ENCODE measurements at regions not wholly inside any gene's neighbourhood (a gene's known extent, or its start where the extent isn't known, plus 50 kb on each side); places are given as distances from the start of the nearest gene placed in this dataset.

GRCh38 chr4:30416547-30416946 is 303.6 kb upstream of the PCDH7 start:
- no peak for TF ChIP-seq CTCF (IDR thresholded peaks at IDR 0.05)
- Mint-ChIP-seq H3K27me3 (no peaks in the 10 kb centered on the region), H3K9me3 (peaks cover 42% of the 10 kb centered on the region), H3K4me3 (no peak overlapping the region), H3K4me1 (ENCODE audit: low read depth) (no peaks in the 10 kb centered on the region), H3K36me3 (ENCODE audit: low read depth) (no peaks in the 10 kb centered on the region), H3K27ac (no peak overlapping the region)
- intact Hi-C loops (cut with micrococcal nuclease) = no loop called here
- CTCF ChIA-PET = no interaction called here
- ATAC-seq = no peak
- POLR2A ChIA-PET = no interaction called here
- DNase-seq = no peak

GRCh38 chr4:30427932-30428331 is 292.2 kb upstream of the PCDH7 start:
- Mint-ChIP-seq H3K27ac (no peak overlapping the region), H3K4me3 (no peak overlapping the region), H3K9me3 (peaks cover 16% of the 10 kb centered on the region), H3K36me3 (ENCODE audit: low read depth) (no peaks in the 10 kb centered on the region), H3K27me3 (no peaks in the 10 kb centered on the region), H3K4me1 (ENCODE audit: low read depth) (no peaks in the 10 kb centered on the region)
- intact Hi-C loops (cut with micrococcal nuclease) = no loop called here
- ATAC-seq (no peak), DNase-seq (no peak)
- ChIA-PET POLR2A (no interaction called here), CTCF (no interaction called here)
- no peak for TF ChIP-seq CTCF (IDR thresholded peaks at IDR 0.05)

- Mint-ChIP-seq H3K27ac (no peak overlapping the region), H3K36me3 (ENCODE audit: low read depth) (no peaks in the 10 kb centered on the region), H3K4me1 (ENCODE audit: low read depth) (no peaks in the 10 kb centered on the region), H3K27me3 (no peaks in the 10 kb centered on the region), H3K4me3 (no peak overlapping the region), H3K9me3 (peaks cover 8% of the 10 kb centered on the region)
- DNase-seq (no peak), ATAC-seq (no peak)
- intact Hi-C loops (cut with micrococcal nuclease) = no loop called here
- POLR2A ChIA-PET = no interaction called here
- TF ChIP-seq CTCF (IDR thresholded peaks at IDR 0.05) = no peak
- CTCF ChIA-PET = no interaction called here
Measured at GRCh38 chr4:30429813-30430761, 290.1 kb upstream of the PCDH7 start.

GRCh38 chr4:30434656-30435055 is 285.5 kb upstream of the PCDH7 start:
- Mint-ChIP-seq H3K9me3 (peaks cover 9% of the 10 kb centered on the region), H3K36me3 (ENCODE audit: low read depth) (no peaks in the 10 kb centered on the region), H3K27me3 (no peaks in the 10 kb centered on the region), H3K4me1 (ENCODE audit: low read depth) (no peaks in the 10 kb centered on the region), H3K4me3 (no peak overlapping the region), H3K27ac (no peak overlapping the region)
- intact Hi-C loops (cut with micrococcal nuclease) = no loop called here
- POLR2A ChIA-PET = interaction anchor here (0.6 kb wide), 1 partner anchor 42 kb away, joined by 4 read pairs; no protein-coding TSS in a partner anchor
- DNase-seq (no peak), ATAC-seq (no peak)
- CTCF ChIA-PET = no interaction called here
- no peak for TF ChIP-seq CTCF (IDR thresholded peaks at IDR 0.05)

GRCh38 chr4:30436394-30436793 is 283.8 kb upstream of the PCDH7 start:
- ATAC-seq (no peak), DNase-seq (no peak)
- no peak overlapping the region for H3K27ac Mint-ChIP-seq
- H3K9me3 Mint-ChIP-seq = peaks cover 5% of the 10 kb centered on the region
- no peak for TF ChIP-seq CTCF (IDR thresholded peaks at IDR 0.05)
- CTCF ChIA-PET = no interaction called here
- no peaks in the 10 kb centered on the region for H3K27me3 Mint-ChIP-seq
- H3K36me3 Mint-ChIP-seq (ENCODE audit: low read depth) = no peaks in the 10 kb centered on the region
- POLR2A ChIA-PET = no interaction called here
- no peaks in the 10 kb centered on the region for H3K4me1 Mint-ChIP-seq (ENCODE audit: low read depth)
- intact Hi-C loops (cut with micrococcal nuclease) = no loop called here
- H3K4me3 Mint-ChIP-seq = no peak overlapping the region

Measured in activated CD8-positive, alpha-beta T cell treated with anti-CD3 and anti-CD28 coated beads for 36 hours (primary cell).